ENCODE measurements at regions not wholly inside any gene's neighbourhood (a gene's known extent, or its start where the extent isn't known, plus 50 kb on each side); places are given as distances from the start of the nearest gene placed in this dataset.

GRCh38 chr6:99079058-99079457, 131.3 kb upstream of the FBXL4 start:
- TF ChIP-seq CTCF (conservative IDR thresholded peaks at IDR 0.05; ENCODE audit: low read depth, low read length) (no peak), EZH2 (IDR thresholded peaks at IDR 0.05; ENCODE audit: borderline replicate concordance, low read depth, low read length, poor library complexity, severe bottlenecking) (no peak)

All from A673 (cell line).